Natural killer cell treated with Interleukin-12 subunit alpha and Interleukin-12 subunit beta and Interleukin-15 and Interleukin-18, amount 100 ng/mL, for 72 hours (primary cell): ENCODE measurements at regions not wholly inside any gene's neighbourhood (a gene's known extent, or its start where the extent isn't known, plus 50 kb on each side); places are given as distances from the start of the nearest gene placed in this dataset.

Experiments used
- ATAC-seq, 2 donors: fragments of 150-1000 bp; cut with Tn5 transposase in 1 of 2; sonication (Bioruptor Pico), chemical (Tn5 transposase) in 1 of 2; 2 replicates each; pipeline ENCODE4 v1.10.0; 2021
- DNase-seq: peaks from one replicate; pipeline ENCODE4 v3.0.0; 2022; ENCODE audit warnings: low spot score
- H3K27ac Mint-ChIP-seq, 2 donors: 1 replicate in 1 of 2; 2 replicates in 1 of 2; pipeline ENCODE4 v1.8.0; 2022; ENCODE audit warnings: mixed read lengths in 2 of 2, mild to moderate bottlenecking in 1 of 2, moderate library complexity in 1 of 2
- H3K27me3 Mint-ChIP-seq, 2 donors: 1 replicate in 1 of 2; 2 replicates in 1 of 2; pipeline ENCODE4 v1.8.0; 2022; ENCODE audit warnings: mixed read lengths in 2 of 2
- H3K36me3 Mint-ChIP-seq: one replicate; pipeline ENCODE4 v1.8.0; 2022; ENCODE audit warnings: mixed read lengths
- H3K4me1 Mint-ChIP-seq, 2 donors: 1 replicate in 1 of 2; 2 replicates in 1 of 2; pipeline ENCODE4 v1.8.0; 2022; ENCODE audit warnings: low read depth in 2 of 2, mixed read lengths in 2 of 2, mild to moderate bottlenecking in 1 of 2
- H3K4me3 Mint-ChIP-seq: one replicate; pipeline ENCODE4 v1.8.0; 2022; ENCODE audit warnings: mixed read lengths
- H3K9me3 Mint-ChIP-seq: 2 replicates; pipeline ENCODE4 v1.8.0; 2022; ENCODE audit warnings: mixed read lengths

GRCh38 chr2:15807418-15808203 lies 132.7 kb upstream of the MYCN start:
- Mint-ChIP-seq H3K36me3 (no peaks in the 10 kb centered on the region), H3K27me3 (peaks cover 0 to 9% of the 10 kb centered on the region in 2 donors), H3K9me3 (no peaks in the 10 kb centered on the region), H3K4me1 (no peaks in the 10 kb centered on the region), H3K4me3 (no peak overlapping the region), H3K27ac (no peak overlapping the region)
- DNase-seq (no peak), ATAC-seq (no peak)

- Mint-ChIP-seq H3K36me3 (no peaks in the 10 kb centered on the region), H3K27ac (no peak overlapping the region), H3K4me3 (no peak overlapping the region), H3K27me3 (peaks cover 0 to 9% of the 10 kb centered on the region in 2 donors), H3K4me1 (no peaks in the 10 kb centered on the region), H3K9me3 (no peaks in the 10 kb centered on the region)
- no peak for ATAC-seq
- no peak for DNase-seq
These were observed 132.0 kb upstream of the MYCN start for GRCh38 chr2:15808204-15808910.

GRCh38 chr2:15808944-15809343 lies 131.4 kb upstream of the MYCN start:
- no peaks in the 10 kb centered on the region for H3K9me3 Mint-ChIP-seq
- no peak overlapping the region for H3K27ac Mint-ChIP-seq
- peaks cover 0 to 9% of the 10 kb centered on the region in 2 donors for H3K27me3 Mint-ChIP-seq
- no peak for DNase-seq
- H3K36me3 Mint-ChIP-seq: no peaks in the 10 kb centered on the region
- H3K4me3 Mint-ChIP-seq: no peak overlapping the region
- no peak for ATAC-seq
- no peaks in the 10 kb centered on the region for H3K4me1 Mint-ChIP-seq

GRCh38 chr2:15809404-15809803 lies 130.9 kb upstream of the MYCN start:
- H3K9me3 Mint-ChIP-seq: no peaks in the 10 kb centered on the region
- DNase-seq: no peak
- no peak overlapping the region for H3K27ac Mint-ChIP-seq
- H3K4me1 Mint-ChIP-seq: no peaks in the 10 kb centered on the region
- H3K27me3 Mint-ChIP-seq: peaks cover 0 to 9% of the 10 kb centered on the region in 2 donors
- no peak overlapping the region for H3K4me3 Mint-ChIP-seq
- no peak for ATAC-seq
- no peaks in the 10 kb centered on the region for H3K36me3 Mint-ChIP-seq

GRCh38 chr2:15810477-15811150 lies 129.7 kb upstream of the MYCN start:
- H3K27me3 Mint-ChIP-seq: peaks cover 0 to 10% of the 10 kb centered on the region in 2 donors
- no peaks in the 10 kb centered on the region for H3K9me3 Mint-ChIP-seq
- no peak for ATAC-seq
- no peak overlapping the region for H3K4me3 Mint-ChIP-seq
- H3K4me1 Mint-ChIP-seq: no peaks in the 10 kb centered on the region
- no peak for DNase-seq
- H3K36me3 Mint-ChIP-seq: no peaks in the 10 kb centered on the region
- H3K27ac Mint-ChIP-seq: no peak overlapping the region

- no peak for DNase-seq
- no peaks in the 10 kb centered on the region for H3K9me3 Mint-ChIP-seq
- no peak for ATAC-seq
- H3K27ac Mint-ChIP-seq: no peak overlapping the region
- H3K4me3 Mint-ChIP-seq: no peak overlapping the region
- peaks cover 0 to 12% of the 10 kb centered on the region in 2 donors for H3K27me3 Mint-ChIP-seq
- H3K36me3 Mint-ChIP-seq: no peaks in the 10 kb centered on the region
- no peaks in the 10 kb centered on the region for H3K4me1 Mint-ChIP-seq
These were observed 129.0 kb upstream of the MYCN start for GRCh38 chr2:15811367-15811766.

GRCh38 chr2:15812187-15812780 lies 128.1 kb upstream of the MYCN start:
- DNase-seq: no peak
- Mint-ChIP-seq H3K27me3 (peaks cover 0 to 17% of the 10 kb centered on the region in 2 donors), H3K27ac (no peak overlapping the region), H3K4me3 (no peak overlapping the region), H3K36me3 (no peaks in the 10 kb centered on the region), H3K4me1 (no peaks in the 10 kb centered on the region), H3K9me3 (no peaks in the 10 kb centered on the region)
- no peak for ATAC-seq

GRCh38 chr2:15813481-15814266 lies 126.7 kb upstream of the MYCN start:
- H3K9me3 Mint-ChIP-seq: no peaks in the 10 kb centered on the region
- H3K27ac Mint-ChIP-seq: no peak overlapping the region

GRCh38 chr2:15814403-15814802 lies 125.9 kb upstream of the MYCN start:
- Mint-ChIP-seq H3K27me3 (peaks cover 9 to 25% of the 10 kb centered on the region in 2 donors), H3K36me3 (no peaks in the 10 kb centered on the region), H3K4me3 (no peak overlapping the region), H3K27ac (no peak overlapping the region), H3K4me1 (no peaks in the 10 kb centered on the region), H3K9me3 (no peaks in the 10 kb centered on the region)
- no peak for ATAC-seq
- no peak for DNase-seq

More at GRCh38 chr2:15813481-15814266, 126.7 kb upstream of the MYCN start:
- no peak overlapping the region for H3K4me3 Mint-ChIP-seq
- peaks cover 9 to 23% of the 10 kb centered on the region in 2 donors for H3K27me3 Mint-ChIP-seq
- ATAC-seq: no peak
- no peaks in the 10 kb centered on the region for H3K4me1 Mint-ChIP-seq
- H3K36me3 Mint-ChIP-seq: no peaks in the 10 kb centered on the region
- no peak for DNase-seq

GRCh38 chr2:15814946-15815345 lies 125.4 kb upstream of the MYCN start:
- DNase-seq (no peak), ATAC-seq (no peak)
- Mint-ChIP-seq H3K27ac (no peak overlapping the region), H3K4me3 (no peak overlapping the region), H3K36me3 (no peaks in the 10 kb centered on the region), H3K4me1 (no peaks in the 10 kb centered on the region), H3K9me3 (no peaks in the 10 kb centered on the region), H3K27me3 (peaks cover 9 to 23% of the 10 kb centered on the region in 2 donors)

- no peak for ATAC-seq
- Mint-ChIP-seq H3K36me3 (no peaks in the 10 kb centered on the region), H3K27me3 (peaks cover 9 to 25% of the 10 kb centered on the region in 2 donors), H3K27ac (no peak overlapping the region), H3K4me3 (no peak overlapping the region), H3K4me1 (no peaks in the 10 kb centered on the region), H3K9me3 (no peaks in the 10 kb centered on the region)
- no peak for DNase-seq
These were observed 124.1 kb upstream of the MYCN start for GRCh38 chr2:15816226-15816625.

- DNase-seq (no peak), ATAC-seq (no peak)
- Mint-ChIP-seq H3K4me1 (no peaks in the 10 kb centered on the region), H3K4me3 (no peak overlapping the region), H3K36me3 (no peaks in the 10 kb centered on the region), H3K9me3 (no peaks in the 10 kb centered on the region), H3K27me3 (peaks cover 9 to 25% of the 10 kb centered on the region in 2 donors), H3K27ac (no peak overlapping the region)
These were observed 123.5 kb upstream of the MYCN start for GRCh38 chr2:15816674-15817406.

- H3K9me3 Mint-ChIP-seq: no peaks in the 10 kb centered on the region
- H3K4me1 Mint-ChIP-seq: no peaks in the 10 kb centered on the region
- ATAC-seq (no peak), DNase-seq (no peak)
- no peaks in the 10 kb centered on the region for H3K36me3 Mint-ChIP-seq
- peaks cover 9 to 25% of the 10 kb centered on the region in 2 donors for H3K27me3 Mint-ChIP-seq
- H3K27ac Mint-ChIP-seq: no peak overlapping the region
- H3K4me3 Mint-ChIP-seq: no peak overlapping the region
These were observed 122.6 kb upstream of the MYCN start for GRCh38 chr2:15817748-15818147.
